ENCODE measurements at regions not wholly inside any gene's neighbourhood (a gene's known extent, or its start where the extent isn't known, plus 50 kb on each side); places are given as distances from the start of the nearest gene placed in this dataset.
"Not testable (repeated sequence)": the region's sequence is repeated elsewhere in the genome, so short reads cannot be mapped to it uniquely, and the experiment has no call there.

DNA sequence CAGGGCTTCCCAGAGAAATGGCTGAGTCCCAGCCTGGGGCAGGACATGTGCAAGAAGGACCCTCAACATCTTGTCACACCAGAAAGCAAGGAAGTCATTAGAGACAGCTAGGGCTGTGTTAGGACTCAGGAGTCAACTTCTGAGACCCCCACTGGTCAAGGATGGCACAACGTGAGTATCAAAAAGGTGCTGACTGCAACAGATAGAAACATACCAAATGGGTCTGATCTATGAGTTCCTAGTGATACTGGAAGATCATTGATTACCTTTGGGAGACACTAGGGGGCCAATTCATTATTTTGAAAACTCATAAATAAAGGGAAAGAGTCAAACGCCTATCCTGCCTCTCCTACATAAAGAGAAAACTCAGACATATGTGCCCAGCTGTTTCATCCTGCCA is 73.5 kb upstream of the GJB6 start:
- POLR2A ChIA-PET = no interaction called here
- CTCF ChIA-PET = interaction anchor here (0.6 kb wide), 1 partner anchor 418 kb away, joined by 4 read pairs; no protein-coding TSS in a partner anchor
- DNase-seq (ENCODE audit: extremely low spot score) = no peak
- TF ChIP-seq LEF1 (IDR thresholded peaks at IDR 0.05; ENCODE audit: borderline replicate concordance) (no peak), HDGF (IDR thresholded peaks at IDR 0.05; ENCODE audit: borderline replicate concordance) (no peak), ZNF384 (IDR thresholded peaks at IDR 0.05) (no peak), FOXK2 (IDR thresholded peaks at IDR 0.05) (no peak), BHLHE40 (IDR thresholded peaks at IDR 0.05; ENCODE audit: borderline replicate concordance) (no peak), CTBP1 (IDR thresholded peaks at IDR 0.05; ENCODE audit: borderline replicate concordance) (no peak), SP1 (IDR thresholded peaks at IDR 0.05) (no peak), ARNT (IDR thresholded peaks at IDR 0.05) (no peak), NFRKB (IDR thresholded peaks at IDR 0.05) (no peak), SUZ12 (IDR thresholded peaks at IDR 0.05) (no peak), ELF4 (IDR thresholded peaks at IDR 0.05) (no peak), FOXA1 (IDR thresholded peaks at IDR 0.05) (no peak), FOXM1 (IDR thresholded peaks at IDR 0.05; ENCODE audit: borderline replicate concordance) (no peak), TARDBP (IDR thresholded peaks at IDR 0.05) (no peak), L3MBTL2 (conservative IDR thresholded peaks at IDR 0.05) (no peak)
- TF ChIP-seq, protein P1, sequence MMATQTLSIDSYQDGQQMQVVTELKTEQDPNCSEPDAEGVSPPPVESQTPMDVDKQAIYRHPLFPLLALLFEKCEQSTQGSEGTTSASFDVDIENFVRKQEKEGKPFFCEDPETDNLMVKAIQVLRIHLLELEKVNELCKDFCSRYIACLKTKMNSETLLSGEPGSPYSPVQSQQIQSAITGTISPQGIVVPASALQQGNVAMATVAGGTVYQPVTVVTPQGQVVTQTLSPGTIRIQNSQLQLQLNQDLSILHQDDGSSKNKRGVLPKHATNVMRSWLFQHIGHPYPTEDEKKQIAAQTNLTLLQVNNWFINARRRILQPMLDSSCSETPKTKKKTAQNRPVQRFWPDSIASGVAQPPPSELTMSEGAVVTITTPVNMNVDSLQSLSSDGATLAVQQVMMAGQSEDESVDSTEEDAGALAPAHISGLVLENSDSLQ (IDR thresholded peaks at IDR 0.05) = no peak

DNA sequence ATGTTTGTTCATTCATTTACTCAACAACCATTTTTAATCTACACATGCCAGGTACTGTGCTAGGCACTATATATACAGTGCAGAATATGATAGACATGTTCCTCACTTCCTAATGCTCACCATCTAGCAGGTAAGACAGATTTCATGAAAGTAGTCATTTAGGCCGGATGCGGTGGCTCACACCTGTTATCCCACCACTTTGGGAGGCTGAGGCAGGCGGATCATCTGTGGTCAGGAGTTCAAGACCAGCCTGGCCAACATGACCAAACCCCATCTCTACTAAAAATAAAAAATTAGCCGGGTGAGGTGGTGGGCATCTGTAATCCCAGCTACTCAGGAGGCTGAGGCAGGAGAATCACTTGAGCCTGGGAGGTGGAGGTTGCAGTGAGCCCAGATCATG is 71.9 kb upstream of the GJB6 start:
- DNase-seq (ENCODE audit: extremely low spot score); POLR2A ChIA-PET; CTCF ChIA-PET: not testable (repeated sequence)

DNA sequence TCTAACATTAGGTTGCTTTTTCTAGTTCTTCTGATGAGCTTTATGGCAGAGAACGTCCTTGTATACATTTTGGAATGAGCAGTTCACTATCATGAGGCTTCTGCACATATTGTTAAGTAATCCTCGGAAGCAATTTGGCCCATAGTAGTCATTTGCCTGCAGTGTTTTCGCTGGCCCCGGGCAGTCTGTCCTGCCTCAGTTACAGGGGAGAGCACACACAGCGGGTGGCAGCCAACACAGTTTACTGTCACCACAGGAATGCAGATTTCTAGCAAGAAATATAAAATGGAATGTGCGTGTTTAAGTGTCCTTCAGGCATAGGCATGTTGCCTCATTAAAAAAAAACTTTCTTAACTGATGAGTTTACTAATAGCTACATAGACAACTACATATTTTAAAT is 71.5 kb upstream of the GJB6 start:
- ChIA-PET CTCF (no interaction called here), POLR2A (no interaction called here)
- TF ChIP-seq ARNT (IDR thresholded peaks at IDR 0.05) (no peak), ZNF384 (IDR thresholded peaks at IDR 0.05) (no peak), FOXA1 (IDR thresholded peaks at IDR 0.05) (no peak), BHLHE40 (IDR thresholded peaks at IDR 0.05; ENCODE audit: borderline replicate concordance) (no peak), ELF4 (IDR thresholded peaks at IDR 0.05) (no peak), HDGF (IDR thresholded peaks at IDR 0.05; ENCODE audit: borderline replicate concordance) (no peak), TARDBP (IDR thresholded peaks at IDR 0.05) (no peak), SUZ12 (IDR thresholded peaks at IDR 0.05) (no peak), LEF1 (IDR thresholded peaks at IDR 0.05; ENCODE audit: borderline replicate concordance) (no peak), NFRKB (IDR thresholded peaks at IDR 0.05) (no peak), FOXK2 (IDR thresholded peaks at IDR 0.05) (no peak), SP1 (IDR thresholded peaks at IDR 0.05) (no peak), CTBP1 (IDR thresholded peaks at IDR 0.05; ENCODE audit: borderline replicate concordance) (no peak), L3MBTL2 (conservative IDR thresholded peaks at IDR 0.05) (no peak), FOXM1 (IDR thresholded peaks at IDR 0.05; ENCODE audit: borderline replicate concordance) (no peak)
- TF ChIP-seq, protein P1 (IDR thresholded peaks at IDR 0.05) = no peak
- DNase-seq (ENCODE audit: extremely low spot score) = no peak

DNA sequence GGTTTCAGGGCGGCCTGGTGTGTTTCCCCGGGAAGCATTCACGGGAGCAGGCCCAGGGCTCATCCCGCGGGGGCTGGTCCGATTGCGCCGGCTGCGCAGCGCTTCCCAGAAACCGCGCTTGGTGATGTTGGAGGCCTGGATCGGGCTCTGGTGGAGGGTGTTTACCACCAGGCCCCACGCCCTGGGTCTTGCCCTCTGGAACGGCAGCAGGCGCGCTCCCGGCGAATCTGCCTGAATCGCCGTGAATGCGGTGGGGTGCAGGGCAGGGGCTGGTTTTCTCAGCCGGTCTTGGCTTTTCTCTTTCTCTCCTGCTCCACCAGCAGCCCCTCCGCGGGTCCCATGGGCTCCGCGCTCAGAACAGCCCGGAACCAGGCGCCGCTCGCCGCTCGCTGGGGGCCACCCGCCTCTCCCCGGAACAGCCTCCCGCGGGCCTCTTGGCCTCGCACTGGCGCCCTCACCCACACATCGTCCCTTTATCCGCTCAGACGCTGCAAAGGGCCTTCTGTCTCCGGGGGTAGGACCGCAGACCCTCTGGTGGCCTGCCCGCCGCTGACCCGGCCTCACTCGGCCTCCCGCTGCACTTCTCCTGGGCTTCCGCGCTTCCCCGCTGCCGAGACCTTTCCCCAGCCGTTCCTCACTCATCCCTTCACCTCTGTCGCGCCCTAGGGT is 69.4 kb upstream of the GJB6 start:
- ChIA-PET POLR2A (no interaction called here), CTCF (no interaction called here)

DNA sequence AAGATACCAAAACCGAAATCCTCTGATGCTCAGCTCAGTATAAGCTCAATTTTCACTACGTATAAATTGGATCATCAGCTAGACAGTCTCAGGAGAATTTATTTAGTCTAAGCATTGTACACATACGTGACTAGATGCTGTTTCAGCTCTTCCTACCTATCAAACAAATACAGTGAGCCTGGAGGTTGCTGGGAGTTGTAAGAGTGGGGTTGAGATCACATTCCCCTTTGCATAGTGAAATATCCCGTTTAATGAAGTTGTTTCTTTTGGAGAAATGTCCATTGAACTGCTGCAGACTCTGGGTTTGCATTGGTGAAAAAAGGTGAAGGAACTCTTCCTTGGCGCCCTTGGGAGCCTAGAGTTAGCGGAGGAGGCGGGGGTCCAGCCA is 68.9 kb upstream of the GJB6 start:
- no peak for DNase-seq (ENCODE audit: extremely low spot score)
- no peak for TF ChIP-seq SUZ12 (IDR thresholded peaks at IDR 0.05)
- TF ChIP-seq FOXM1 (IDR thresholded peaks at IDR 0.05; ENCODE audit: borderline replicate concordance) = no peak
- TF ChIP-seq CTBP1 (IDR thresholded peaks at IDR 0.05; ENCODE audit: borderline replicate concordance) = no peak
- no peak for TF ChIP-seq NFRKB (IDR thresholded peaks at IDR 0.05)
- no peak for TF ChIP-seq HDGF (IDR thresholded peaks at IDR 0.05; ENCODE audit: borderline replicate concordance)
- no peak for TF ChIP-seq LEF1 (IDR thresholded peaks at IDR 0.05; ENCODE audit: borderline replicate concordance)
- TF ChIP-seq ZNF384 (IDR thresholded peaks at IDR 0.05) = no peak
- TF ChIP-seq, protein P1 (IDR thresholded peaks at IDR 0.05) = no peak
- TF ChIP-seq SP1 (IDR thresholded peaks at IDR 0.05) = no peak
- TF ChIP-seq FOXK2 (IDR thresholded peaks at IDR 0.05) = no peak
- TF ChIP-seq BHLHE40 (IDR thresholded peaks at IDR 0.05; ENCODE audit: borderline replicate concordance) = no peak
- no peak for TF ChIP-seq ELF4 (IDR thresholded peaks at IDR 0.05)
- TF ChIP-seq ARNT (IDR thresholded peaks at IDR 0.05) = no peak
- TF ChIP-seq TARDBP (IDR thresholded peaks at IDR 0.05) = no peak
- no peak for TF ChIP-seq L3MBTL2 (conservative IDR thresholded peaks at IDR 0.05)
- no peak for TF ChIP-seq FOXA1 (IDR thresholded peaks at IDR 0.05)
- ChIA-PET CTCF (no interaction called here), POLR2A (no interaction called here)

More for the DNA sequence above, 69.4 kb upstream of the GJB6 start:
- no peak for DNase-seq (ENCODE audit: extremely low spot score)
- TF ChIP-seq ARNT (IDR thresholded peaks at IDR 0.05) (no peak), ELF4 (IDR thresholded peaks at IDR 0.05) (no peak)

DNA sequence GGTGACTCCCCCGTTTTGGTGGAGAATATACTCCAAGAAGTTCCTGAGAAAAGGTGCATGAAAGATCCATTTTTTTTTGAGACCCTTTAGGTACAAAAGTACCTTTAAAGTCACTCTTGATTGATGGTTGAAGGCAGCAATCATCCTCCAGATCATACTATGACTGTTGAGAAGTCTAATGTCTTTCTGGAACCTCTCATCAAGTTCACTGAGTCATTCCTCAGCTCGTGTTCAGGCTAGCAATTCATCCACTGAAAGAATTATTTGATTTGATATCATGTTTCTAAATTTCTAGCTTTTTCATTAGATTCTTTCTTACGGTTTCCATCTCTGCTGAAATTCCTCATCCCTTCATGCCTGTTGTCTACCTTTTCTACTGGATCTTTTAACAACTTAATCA is 65.1 kb upstream of the GJB6 start:
- CTCF ChIA-PET = no interaction called here
- TF ChIP-seq BHLHE40 (IDR thresholded peaks at IDR 0.05; ENCODE audit: borderline replicate concordance) (no peak), FOXM1 (IDR thresholded peaks at IDR 0.05; ENCODE audit: borderline replicate concordance) (no peak)
- no peak for DNase-seq (ENCODE audit: extremely low spot score)
- POLR2A ChIA-PET = no interaction called here

DNA sequence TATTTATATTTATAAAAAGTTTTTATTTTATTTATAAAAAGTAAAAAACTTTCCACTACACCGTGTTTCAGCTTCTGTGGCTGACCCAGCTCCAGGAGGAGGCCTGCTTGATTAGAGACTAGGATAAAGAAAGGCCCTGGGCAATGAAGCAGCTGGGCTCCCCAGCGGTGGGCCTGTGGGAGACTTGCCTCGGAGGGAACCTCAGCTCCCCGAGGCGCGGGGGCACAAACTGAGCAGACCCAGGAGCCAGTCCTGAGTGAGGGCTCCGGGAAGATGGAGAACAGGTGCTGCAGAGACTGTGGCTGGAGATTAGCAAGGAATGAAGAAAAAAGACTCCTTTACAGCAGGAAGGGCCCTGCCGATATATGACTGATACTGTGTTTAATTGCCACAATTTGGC is 63.8 kb upstream of the GJB6 start:
- CTCF ChIA-PET = no interaction called here
- no peak for TF ChIP-seq ARNT (IDR thresholded peaks at IDR 0.05)
- no peak for TF ChIP-seq NFRKB (IDR thresholded peaks at IDR 0.05)
- TF ChIP-seq CTBP1 (IDR thresholded peaks at IDR 0.05; ENCODE audit: borderline replicate concordance) = no peak
- no peak for TF ChIP-seq FOXK2 (IDR thresholded peaks at IDR 0.05)
- TF ChIP-seq LEF1 (IDR thresholded peaks at IDR 0.05; ENCODE audit: borderline replicate concordance) = no peak
- TF ChIP-seq BHLHE40 (IDR thresholded peaks at IDR 0.05; ENCODE audit: borderline replicate concordance) = no peak
- no peak for TF ChIP-seq SUZ12 (IDR thresholded peaks at IDR 0.05)
- no peak for TF ChIP-seq FOXA1 (IDR thresholded peaks at IDR 0.05)
- TF ChIP-seq, protein P1 (IDR thresholded peaks at IDR 0.05) = no peak
- TF ChIP-seq SP1 (IDR thresholded peaks at IDR 0.05) = no peak
- POLR2A ChIA-PET = no interaction called here
- no peak for DNase-seq (ENCODE audit: extremely low spot score)
